ENCODE measurements at regions not wholly inside any gene's neighbourhood (a gene's known extent, or its start where the extent isn't known, plus 50 kb on each side); places are given as distances from the start of the nearest gene placed in this dataset.

DNA sequence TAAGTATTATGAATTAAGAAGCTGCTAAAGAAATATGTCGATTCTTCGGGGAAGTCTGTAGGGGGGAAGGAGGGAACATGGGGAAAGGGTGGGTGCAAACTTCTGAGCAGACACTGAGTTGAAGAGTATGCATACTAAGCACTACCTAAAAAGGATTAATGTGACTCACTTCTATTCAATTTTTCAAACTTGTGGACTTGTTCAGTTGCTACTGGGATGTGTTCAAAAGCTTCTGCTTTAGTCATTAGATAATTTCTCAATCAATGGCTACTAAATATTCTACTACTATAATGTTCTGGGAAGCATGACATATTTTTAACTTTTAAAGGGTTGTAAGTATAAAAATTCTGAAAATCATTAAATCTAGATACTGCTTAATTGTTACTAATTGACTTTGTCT lies 109.7 kb upstream of the FER start:
- H3K36me3 Mint-ChIP-seq (ENCODE audit: low read depth) = no peaks in the 10 kb centered on the region
- peaks cover 8% of the 10 kb centered on the region for H3K27me3 Mint-ChIP-seq (ENCODE audit: insufficient read depth)
- no peak for DNase-seq (ENCODE audit: low spot score)
- H3K27ac Mint-ChIP-seq = no peak overlapping the region
- intact Hi-C loops (cut with micrococcal nuclease) = no loop called here
- no peaks in the 10 kb centered on the region for H3K9me3 Mint-ChIP-seq
- peaks cover 5% of the 10 kb centered on the region for H3K4me1 Mint-ChIP-seq (ENCODE audit: low read depth)
- no peak overlapping the region for H3K4me3 Mint-ChIP-seq

DNA sequence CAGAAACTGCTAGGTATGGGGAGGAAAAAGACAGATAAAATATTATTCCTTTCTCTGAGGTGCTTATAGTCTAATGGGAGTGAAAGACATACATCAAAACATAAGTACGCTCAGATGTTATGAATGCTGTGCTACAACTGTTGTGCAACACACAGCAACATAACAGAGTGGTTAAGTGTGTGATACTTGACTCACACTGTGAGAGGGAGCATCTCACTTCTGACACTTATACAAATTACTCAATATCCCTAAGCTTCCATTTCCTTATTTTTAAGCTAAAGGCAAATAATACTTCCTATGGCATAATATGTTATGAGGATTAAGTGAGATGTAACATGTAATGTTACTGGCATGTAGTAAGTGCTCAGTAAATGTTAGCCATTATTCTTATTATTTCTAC lies 110.6 kb upstream of the FER start:
- Mint-ChIP-seq H3K27ac (no peak overlapping the region), H3K36me3 (ENCODE audit: low read depth) (no peaks in the 10 kb centered on the region), H3K4me3 (no peak overlapping the region), H3K9me3 (no peaks in the 10 kb centered on the region), H3K27me3 (ENCODE audit: insufficient read depth) (peaks cover 11% of the 10 kb centered on the region), H3K4me1 (ENCODE audit: low read depth) (peaks cover 2% of the 10 kb centered on the region)
- DNase-seq (ENCODE audit: low spot score) = no peak
- intact Hi-C loops (cut with micrococcal nuclease) = no loop called here

DNA sequence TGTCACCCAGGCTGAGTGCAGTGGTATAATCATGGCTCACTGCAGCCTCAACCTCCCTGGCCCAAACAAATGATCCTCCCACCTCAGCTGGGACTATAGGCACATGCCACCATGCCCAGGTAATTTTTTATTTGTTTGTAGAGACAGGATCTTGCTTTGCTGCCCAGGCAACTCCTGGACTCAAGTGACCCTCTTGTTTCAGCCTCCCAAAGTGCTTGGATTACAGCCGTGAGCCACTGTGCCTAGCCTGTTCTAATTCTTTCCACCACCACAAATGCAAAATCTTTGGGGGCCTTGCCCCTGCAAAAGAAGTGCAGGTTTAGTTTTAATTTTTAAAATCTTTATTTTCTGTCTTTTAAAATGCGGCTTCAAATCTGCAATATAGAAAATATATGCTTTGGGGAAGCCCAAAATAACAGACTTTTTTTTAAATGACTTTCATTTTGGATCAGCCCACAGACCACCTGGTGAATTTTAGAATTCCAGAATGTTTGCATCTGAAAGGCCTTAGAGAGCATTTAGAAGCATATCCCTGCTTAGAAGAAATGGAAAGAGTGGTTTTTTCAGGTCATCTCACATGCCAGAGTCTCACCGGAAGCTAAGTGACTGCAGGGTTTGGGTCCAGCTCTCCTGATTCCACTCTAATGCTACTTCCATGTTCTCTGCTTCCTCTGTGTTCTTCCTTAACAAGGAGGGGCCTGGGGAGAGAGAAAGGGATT lies 111.4 kb upstream of the FER start:
- Mint-ChIP-seq H3K27ac (no peak overlapping the region), H3K27me3 (ENCODE audit: insufficient read depth) (peaks cover 11% of the 10 kb centered on the region), H3K9me3 (no peaks in the 10 kb centered on the region), H3K4me3 (no peak overlapping the region), H3K36me3 (ENCODE audit: low read depth) (no peaks in the 10 kb centered on the region), H3K4me1 (ENCODE audit: low read depth) (no peaks in the 10 kb centered on the region)
- intact Hi-C loops (cut with micrococcal nuclease) = no loop called here
- no peak for DNase-seq (ENCODE audit: low spot score)

DNA sequence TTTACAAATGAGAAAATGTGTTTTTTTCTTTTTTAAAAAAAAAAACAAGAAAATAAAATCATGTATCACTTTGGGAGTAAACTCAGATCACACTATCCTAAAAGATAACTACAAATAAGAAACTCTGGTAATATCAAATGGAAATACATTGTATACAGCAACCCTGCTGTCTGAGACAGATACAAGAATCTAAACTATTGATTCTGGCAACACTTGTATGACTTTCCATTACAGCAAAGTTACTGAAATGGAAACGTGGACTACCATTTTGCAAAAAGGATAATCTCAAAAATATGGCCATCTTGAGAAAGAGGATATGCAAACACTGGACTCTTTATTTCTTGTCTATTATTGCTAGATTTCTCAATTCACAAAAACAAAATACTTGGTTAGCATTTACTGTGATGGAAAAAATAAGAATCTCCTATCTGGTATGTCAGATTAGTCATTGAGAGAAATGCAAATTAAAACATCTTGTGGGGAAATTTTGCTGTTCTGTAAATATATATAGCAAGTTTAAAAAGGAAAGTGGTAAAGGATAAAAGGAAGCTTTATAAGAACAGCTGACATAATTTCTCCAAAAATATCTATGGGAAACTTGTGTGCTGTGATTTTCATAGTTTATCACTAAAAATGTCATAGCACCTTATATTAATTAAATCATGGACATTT lies 112.9 kb upstream of the FER start:
- DNase-seq (ENCODE audit: low spot score) = no peak
- H3K27me3 Mint-ChIP-seq (ENCODE audit: insufficient read depth) = peaks cover 11% of the 10 kb centered on the region
- H3K36me3 Mint-ChIP-seq (ENCODE audit: low read depth) = no peaks in the 10 kb centered on the region
- H3K4me1 Mint-ChIP-seq (ENCODE audit: low read depth) = no peaks in the 10 kb centered on the region
- no peak overlapping the region for H3K27ac Mint-ChIP-seq
- H3K4me3 Mint-ChIP-seq = no peak overlapping the region
- no peaks in the 10 kb centered on the region for H3K9me3 Mint-ChIP-seq
- intact Hi-C loops (cut with micrococcal nuclease) = no loop called here

DNA sequence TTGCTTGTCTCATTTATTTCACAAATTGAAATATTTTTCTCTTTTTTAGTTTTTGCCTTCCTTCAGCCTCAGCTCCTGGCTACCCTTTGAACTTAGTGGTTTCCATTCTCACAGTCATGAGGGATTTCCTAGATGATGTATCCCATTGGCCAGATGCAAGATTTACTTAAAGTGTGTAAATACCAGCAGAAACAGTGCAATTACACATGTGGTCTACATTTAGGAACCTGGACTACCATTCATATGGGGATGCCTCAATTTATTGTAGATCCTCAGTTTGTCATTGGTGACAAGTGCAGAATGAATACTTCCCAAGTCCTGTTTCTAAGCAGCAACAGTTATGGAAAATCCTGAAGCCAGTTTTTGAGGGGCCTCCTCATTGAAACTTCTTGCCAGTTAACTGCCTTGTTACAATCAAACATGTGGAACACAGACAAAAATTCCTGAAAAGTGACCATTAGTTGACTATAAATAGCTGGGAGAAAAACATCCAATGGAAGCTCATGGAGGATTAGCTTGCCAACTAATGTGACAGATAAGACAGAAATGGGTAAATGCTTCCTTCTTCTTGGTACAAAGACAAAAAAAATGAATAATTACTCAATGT lies 113.6 kb upstream of the FER start:
- Mint-ChIP-seq H3K36me3 (ENCODE audit: low read depth) (no peaks in the 10 kb centered on the region), H3K4me3 (no peak overlapping the region), H3K9me3 (no peaks in the 10 kb centered on the region), H3K4me1 (ENCODE audit: low read depth) (no peaks in the 10 kb centered on the region), H3K27ac (no peak overlapping the region), H3K27me3 (ENCODE audit: insufficient read depth) (peaks cover 11% of the 10 kb centered on the region)
- intact Hi-C loops (cut with micrococcal nuclease) = no loop called here
- no peak for DNase-seq (ENCODE audit: low spot score)

DNA sequence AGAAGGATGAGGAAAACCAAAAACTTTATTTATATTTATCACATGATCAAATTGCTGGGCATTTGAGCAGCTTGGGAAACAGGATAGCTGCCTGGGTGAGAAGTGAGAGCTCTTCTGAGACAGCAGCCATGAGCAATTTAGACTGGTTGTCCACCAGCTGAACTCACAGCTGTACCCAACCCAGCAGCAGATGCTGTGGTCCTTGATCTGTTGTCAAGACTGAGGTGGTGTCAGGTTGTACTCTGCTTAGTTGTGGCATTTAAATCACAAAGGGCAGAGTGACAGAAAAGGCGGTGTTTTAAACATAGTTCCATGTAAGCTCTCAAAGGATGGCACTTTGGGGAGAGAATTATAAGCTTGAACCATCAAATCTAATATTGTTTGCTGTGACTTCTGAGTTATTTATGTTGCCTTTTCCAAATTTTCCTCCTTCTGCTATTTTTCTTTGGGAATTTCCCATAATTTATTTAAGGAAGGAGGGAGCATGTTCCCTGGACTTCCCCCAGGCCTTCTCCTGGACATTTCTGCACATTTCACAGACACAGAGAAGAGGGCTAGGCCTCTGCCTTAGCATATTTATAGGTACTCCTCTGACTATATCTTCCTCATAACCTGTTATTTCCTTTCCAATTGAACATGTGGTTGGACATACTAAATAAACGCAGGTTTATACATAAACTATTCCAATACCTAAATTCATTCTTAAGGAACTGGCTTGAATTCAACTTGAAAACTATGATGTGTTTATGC lies 117.7 kb upstream of the FER start:
- no peak for DNase-seq (ENCODE audit: low spot score)
- intact Hi-C loops (cut with micrococcal nuclease) = no loop called here
- H3K4me1 Mint-ChIP-seq (ENCODE audit: low read depth) = no peaks in the 10 kb centered on the region
- H3K27ac Mint-ChIP-seq = no peak overlapping the region
- H3K27me3 Mint-ChIP-seq (ENCODE audit: insufficient read depth) = peaks cover 5% of the 10 kb centered on the region
- no peak overlapping the region for H3K4me3 Mint-ChIP-seq
- no peaks in the 10 kb centered on the region for H3K36me3 Mint-ChIP-seq (ENCODE audit: low read depth)
- no peaks in the 10 kb centered on the region for H3K9me3 Mint-ChIP-seq

DNA sequence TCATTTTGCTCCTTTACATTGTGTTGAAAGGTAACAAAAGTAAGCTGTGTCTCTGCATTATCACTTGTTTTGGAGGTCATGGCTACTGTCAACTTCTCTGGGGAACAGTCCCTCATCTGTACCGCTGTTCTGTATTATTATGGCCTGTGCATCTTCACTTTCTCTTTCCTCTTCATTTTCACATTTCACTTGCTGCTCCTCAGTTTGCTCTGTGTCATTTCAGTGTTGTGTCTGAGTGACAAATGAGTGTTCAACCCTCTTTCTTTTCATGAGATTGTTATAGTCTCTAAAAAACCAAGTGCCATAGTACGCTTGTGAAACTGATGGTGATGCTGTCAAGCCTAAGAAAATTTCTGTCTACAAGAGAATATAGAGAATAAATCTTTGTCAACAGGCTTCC lies 122.0 kb upstream of the FER start:
- H3K27ac Mint-ChIP-seq = no peak overlapping the region
- H3K4me1 Mint-ChIP-seq (ENCODE audit: low read depth) = no peaks in the 10 kb centered on the region
- H3K4me3 Mint-ChIP-seq = no peak overlapping the region
- intact Hi-C loops (cut with micrococcal nuclease) = no loop called here
- H3K27me3 Mint-ChIP-seq (ENCODE audit: insufficient read depth) = peaks cover 2% of the 10 kb centered on the region
- H3K9me3 Mint-ChIP-seq = no peaks in the 10 kb centered on the region
- H3K36me3 Mint-ChIP-seq (ENCODE audit: low read depth) = no peaks in the 10 kb centered on the region
- DNase-seq (ENCODE audit: low spot score) = no peak

DNA sequence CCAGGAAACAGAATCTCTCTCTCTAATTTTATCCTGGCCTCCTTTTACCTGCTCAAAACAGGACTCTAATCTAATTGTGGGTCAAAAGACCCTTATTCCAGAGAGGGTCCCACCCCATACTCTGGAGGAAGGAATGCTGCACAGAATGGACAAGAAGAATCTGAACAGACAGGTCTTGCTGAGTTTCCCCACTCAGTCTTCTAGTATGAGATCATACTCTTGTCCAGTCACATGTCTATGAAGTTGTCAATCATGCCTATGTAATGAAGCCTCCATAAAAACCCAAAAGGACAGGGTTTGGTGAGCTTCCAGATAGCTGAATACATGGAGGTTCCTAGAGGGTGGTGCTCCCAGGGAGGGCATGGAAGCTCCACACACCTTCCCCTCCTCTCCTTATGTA lies 123.9 kb upstream of the FER start:
- no peaks in the 10 kb centered on the region for H3K9me3 Mint-ChIP-seq
- peaks cover 2% of the 10 kb centered on the region for H3K27me3 Mint-ChIP-seq (ENCODE audit: insufficient read depth)
- no peaks in the 10 kb centered on the region for H3K4me1 Mint-ChIP-seq (ENCODE audit: low read depth)
- no peak for DNase-seq (ENCODE audit: low spot score)
- intact Hi-C loops (cut with micrococcal nuclease) = no loop called here
- no peak overlapping the region for H3K4me3 Mint-ChIP-seq
- H3K36me3 Mint-ChIP-seq (ENCODE audit: low read depth) = no peaks in the 10 kb centered on the region
- no peak overlapping the region for H3K27ac Mint-ChIP-seq

DNA sequence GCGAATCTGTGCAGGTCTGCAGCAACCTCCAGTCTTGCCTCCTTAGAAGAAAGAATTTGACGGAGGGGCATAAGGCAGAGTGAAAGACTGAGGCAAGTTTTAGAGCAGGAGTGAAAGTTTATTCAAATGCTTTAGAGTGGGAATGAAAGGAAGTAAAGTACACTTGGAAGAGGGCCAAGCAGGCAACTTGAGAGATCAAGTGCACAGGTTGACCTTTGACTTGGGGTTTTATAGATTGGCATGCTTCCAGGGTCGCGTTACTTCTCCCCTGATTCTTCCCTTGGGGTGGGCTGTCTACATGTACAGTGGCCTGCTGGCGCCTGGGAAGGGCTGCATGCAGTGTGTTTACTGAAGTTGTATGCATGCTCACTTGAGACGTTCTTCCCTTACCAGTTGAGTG lies 127.2 kb upstream of the FER start:
- Mint-ChIP-seq H3K4me1 (ENCODE audit: low read depth) (no peaks in the 10 kb centered on the region), H3K4me3 (no peak overlapping the region), H3K27me3 (ENCODE audit: insufficient read depth) (peaks cover 3% of the 10 kb centered on the region), H3K27ac (no peak overlapping the region), H3K36me3 (ENCODE audit: low read depth) (no peaks in the 10 kb centered on the region), H3K9me3 (no peaks in the 10 kb centered on the region)
- intact Hi-C loops (cut with micrococcal nuclease) = no loop called here
- DNase-seq (ENCODE audit: low spot score) = no peak

DNA sequence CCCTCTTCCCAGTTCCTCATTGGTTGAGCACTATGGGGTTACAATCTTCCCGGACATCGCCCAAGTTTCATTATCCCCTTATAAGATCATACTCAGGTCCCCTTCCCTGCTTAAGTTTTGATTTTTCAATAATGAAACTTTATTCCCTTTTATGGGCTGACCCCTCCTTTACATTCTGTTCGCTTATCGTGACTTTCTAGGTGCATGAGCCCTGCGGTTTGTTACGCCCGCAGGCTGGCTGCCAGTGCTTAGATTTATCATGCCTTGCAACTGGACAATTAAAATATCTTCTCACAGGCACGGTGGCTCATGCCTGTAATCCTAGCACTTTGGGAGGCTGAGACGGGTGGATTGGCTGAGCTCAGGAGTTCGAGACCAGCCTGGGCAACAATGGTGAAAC lies 127.9 kb upstream of the FER start:
- Mint-ChIP-seq H3K27me3 (ENCODE audit: insufficient read depth) (peaks cover 3% of the 10 kb centered on the region), H3K27ac (no peak overlapping the region), H3K36me3 (ENCODE audit: low read depth) (no peaks in the 10 kb centered on the region), H3K4me1 (ENCODE audit: low read depth) (no peaks in the 10 kb centered on the region), H3K4me3 (no peak overlapping the region), H3K9me3 (no peaks in the 10 kb centered on the region)
- no peak for DNase-seq (ENCODE audit: low spot score)
- intact Hi-C loops (cut with micrococcal nuclease) = no loop called here

DNA sequence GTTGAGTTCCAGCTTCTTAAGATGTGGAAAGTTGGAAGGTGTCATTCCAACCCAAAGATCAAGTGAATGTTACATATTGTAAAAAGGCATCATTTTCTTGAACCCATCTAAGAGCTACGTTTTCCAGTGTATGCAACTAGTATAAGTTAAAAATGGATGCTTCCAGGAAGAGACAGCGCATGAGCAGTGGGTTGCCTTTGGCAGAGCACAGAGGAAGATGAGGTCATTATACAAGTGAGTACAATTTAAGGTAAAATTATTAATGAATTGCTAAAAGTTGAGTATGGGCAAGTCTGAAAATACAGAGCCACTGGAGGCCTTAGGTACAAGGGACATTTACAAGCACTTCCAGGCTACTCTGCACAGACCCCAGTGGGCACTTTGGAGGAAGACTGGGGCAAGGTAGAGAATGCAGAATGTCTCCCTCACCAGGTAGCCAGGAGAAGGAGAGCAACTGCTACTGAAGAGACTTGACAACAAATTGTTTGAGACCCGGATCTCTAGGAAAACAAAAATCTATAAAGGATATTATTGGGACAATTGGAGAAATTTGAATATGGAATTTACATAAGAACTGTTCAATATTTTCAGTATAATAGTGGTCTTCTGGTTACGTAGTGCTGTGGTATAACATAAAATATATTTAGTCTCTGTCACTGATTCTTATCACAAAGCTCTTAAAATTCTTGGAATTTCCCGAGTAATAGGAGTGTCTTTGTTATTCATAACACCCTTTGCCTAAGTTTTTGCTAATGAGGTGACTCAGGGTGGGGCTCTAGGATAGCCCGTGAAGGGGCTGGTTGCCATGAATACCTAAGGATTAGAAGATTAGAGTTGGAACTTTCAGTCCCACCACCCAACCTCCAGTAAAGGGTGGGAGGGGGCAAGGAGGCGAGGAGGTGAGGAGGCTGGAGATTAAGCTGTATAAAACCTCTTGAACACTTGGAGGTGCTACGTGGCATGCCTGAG lies 129.9 kb upstream of the FER start:
- H3K27ac Mint-ChIP-seq = no peak overlapping the region
- no peaks in the 10 kb centered on the region for H3K4me1 Mint-ChIP-seq (ENCODE audit: low read depth)
- no peak for DNase-seq (ENCODE audit: low spot score)
- H3K9me3 Mint-ChIP-seq = no peaks in the 10 kb centered on the region
- no peak overlapping the region for H3K4me3 Mint-ChIP-seq
- H3K27me3 Mint-ChIP-seq (ENCODE audit: insufficient read depth) = peaks cover 3% of the 10 kb centered on the region
- intact Hi-C loops (cut with micrococcal nuclease) = no loop called here
- H3K36me3 Mint-ChIP-seq (ENCODE audit: low read depth) = no peaks in the 10 kb centered on the region

DNA sequence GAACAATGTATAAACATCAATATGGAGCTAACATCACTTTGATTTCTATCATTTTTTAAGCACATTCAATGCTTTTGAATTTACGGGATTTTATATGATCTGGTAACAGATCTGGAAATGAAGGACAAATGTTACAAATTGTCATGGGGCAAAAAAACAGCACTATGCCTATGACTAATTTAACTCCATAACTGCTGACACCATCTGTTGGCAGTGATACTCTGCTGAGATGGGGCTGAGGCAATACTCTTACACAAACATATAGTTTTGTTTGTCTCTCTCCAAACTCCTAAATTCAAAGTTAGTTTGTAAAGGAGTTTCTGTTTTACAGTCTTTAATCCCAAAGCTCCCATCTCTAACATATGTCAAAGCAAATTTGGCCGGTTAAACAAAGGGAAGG lies 132.5 kb upstream of the FER start:
- no peaks in the 10 kb centered on the region for H3K9me3 Mint-ChIP-seq
- no peak for DNase-seq (ENCODE audit: low spot score)
- H3K4me1 Mint-ChIP-seq (ENCODE audit: low read depth) = no peaks in the 10 kb centered on the region
- no peak overlapping the region for H3K27ac Mint-ChIP-seq
- no peaks in the 10 kb centered on the region for H3K36me3 Mint-ChIP-seq (ENCODE audit: low read depth)
- intact Hi-C loops (cut with micrococcal nuclease) = no loop called here
- H3K4me3 Mint-ChIP-seq = no peak overlapping the region
- H3K27me3 Mint-ChIP-seq (ENCODE audit: insufficient read depth) = peaks cover 3% of the 10 kb centered on the region
